ENCODE measurements at regions not wholly inside any gene's neighbourhood (a gene's known extent, or its start where the extent isn't known, plus 50 kb on each side); places are given as distances from the start of the nearest gene placed in this dataset.
"Not testable (repeated sequence)": the region's sequence is repeated elsewhere in the genome, so short reads cannot be mapped to it uniquely, and the experiment has no call there.

- DNase-seq = no peak
These were observed 692.8 kb downstream of the RNF144A start for GRCh38 chr2:7609974-7610373.

- DNase-seq = no peak
These were observed 694.5 kb downstream of the RNF144A start for GRCh38 chr2:7611750-7612149.

- no peak for DNase-seq
These were observed 695.8 kb downstream of the RNF144A start for GRCh38 chr2:7612969-7613368.

GRCh38 chr2:7613831-7614230 lies 696.6 kb downstream of the RNF144A start:
- DNase-seq = no peak

DNA sequence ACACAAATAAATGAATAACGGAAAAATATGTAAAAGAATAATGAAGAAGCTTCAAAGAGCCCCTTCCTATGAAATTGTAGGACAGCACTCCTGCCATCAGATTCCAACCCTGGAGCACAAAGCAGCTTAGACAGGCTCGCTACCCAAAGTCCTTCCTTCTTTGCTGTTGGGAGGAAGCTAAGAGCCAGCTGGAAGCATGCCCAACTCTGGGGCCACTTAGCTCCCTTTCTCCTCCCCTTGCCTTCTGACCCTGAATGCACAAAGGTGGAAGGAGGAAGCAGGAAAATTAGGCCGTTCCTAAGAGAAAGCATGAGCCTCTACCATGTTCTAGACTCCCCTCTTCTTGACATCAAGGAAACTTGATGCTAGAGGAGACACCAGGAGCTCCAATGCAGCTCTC lies 700.8 kb downstream of the RNF144A start:
- no peak for DNase-seq

DNA sequence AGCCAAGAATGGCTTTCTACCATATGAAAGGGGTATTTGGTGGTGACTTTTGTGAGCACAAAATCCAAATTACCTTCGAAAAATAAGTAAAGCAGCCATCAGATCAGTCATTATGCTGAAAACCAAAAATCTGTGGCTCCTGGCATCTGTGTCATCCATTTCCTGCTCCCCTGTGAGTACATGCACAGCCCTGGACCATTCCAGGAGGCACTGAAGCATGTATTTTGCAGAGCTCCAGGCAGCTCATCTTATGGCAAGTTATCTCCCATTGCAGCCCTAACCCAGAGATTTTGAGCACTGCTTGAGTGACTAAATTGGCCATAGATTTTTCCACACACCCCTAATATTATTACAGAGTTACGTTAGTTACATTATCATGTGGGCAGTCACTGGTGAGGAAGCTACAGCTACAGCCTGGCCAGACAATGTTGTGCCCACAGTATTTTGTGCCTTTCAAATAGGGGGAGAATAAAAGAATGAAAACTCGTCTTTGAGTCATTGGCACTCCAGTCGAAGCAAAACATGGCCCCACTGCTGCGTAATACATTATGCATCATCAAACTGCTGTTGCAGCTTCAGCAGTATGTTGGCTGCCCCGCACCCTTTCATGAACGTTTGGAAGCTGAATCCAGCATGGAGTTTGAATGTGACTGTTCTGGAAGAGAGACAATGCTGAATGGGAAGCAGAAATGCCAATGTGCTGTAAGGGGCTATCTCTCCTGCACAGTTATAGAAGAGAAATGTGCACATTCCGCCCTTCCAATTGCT lies 702.2 kb downstream of the RNF144A start:
- DNase-seq = no peak

- DNase-seq = peak; percentile 4
These were observed 703.0 kb downstream of the RNF144A start for GRCh38 chr2:7620255-7620654.

GRCh38 chr2:7621018-7621814 lies 704.0 kb downstream of the RNF144A start:
- DNase-seq = no peak

DNA sequence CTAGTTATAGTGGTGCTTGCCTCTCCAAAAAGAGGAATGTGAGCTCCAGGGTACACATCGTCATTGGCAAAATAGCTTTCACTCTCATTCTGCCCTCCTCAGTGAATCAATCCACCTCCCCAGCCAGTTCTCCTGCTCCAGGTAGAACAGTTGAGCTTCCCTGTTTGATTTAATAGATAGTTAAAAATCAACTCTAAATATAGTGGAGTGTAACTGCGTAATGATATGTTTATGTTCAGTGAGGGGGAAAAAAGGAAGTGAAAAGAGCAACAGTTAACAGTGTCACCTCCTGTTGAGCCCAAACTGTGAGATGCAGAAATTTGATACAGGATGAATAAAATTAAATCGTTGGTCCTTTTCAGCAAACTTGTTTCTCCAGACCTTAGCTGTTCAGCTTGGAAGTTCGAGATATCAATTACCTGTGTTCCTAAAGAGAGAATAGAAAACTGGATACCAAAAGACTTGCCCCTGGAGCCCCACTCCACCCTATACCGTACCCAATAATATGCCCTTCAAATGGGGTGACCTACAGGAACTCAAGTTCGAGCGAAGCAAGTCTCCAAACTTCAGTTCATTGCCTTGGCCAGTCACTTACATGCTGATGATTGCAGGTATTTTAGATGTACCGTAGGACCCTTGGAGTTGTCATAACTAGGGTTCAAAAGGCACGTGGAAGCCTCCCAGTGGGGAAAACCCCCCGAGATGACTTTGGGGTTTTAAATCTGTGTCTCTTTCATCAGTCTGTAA lies 708.4 kb downstream of the RNF144A start:
- no peak for DNase-seq

- DNase-seq = no peak
These were observed 708.9 kb downstream of the RNF144A start for GRCh38 chr2:7626139-7626537.

- no peak for DNase-seq
These were observed 710.4 kb downstream of the RNF144A start for GRCh38 chr2:7627583-7627982.

- DNase-seq = no peak
These were observed 715.2 kb downstream of the RNF144A start for GRCh38 chr2:7632420-7632819.

GRCh38 chr2:7633566-7634153 lies 716.4 kb downstream of the RNF144A start:
- DNase-seq = no peak

GRCh38 chr2:7634409-7634808 lies 717.2 kb downstream of the RNF144A start:
- DNase-seq = no peak

GRCh38 chr2:7639476-7639875 lies 722.3 kb downstream of the RNF144A start:
- DNase-seq = no peak

- DNase-seq = not testable (repeated sequence)
These were observed 724.1 kb downstream of the RNF144A start for GRCh38 chr2:7641272-7641671.

DNA sequence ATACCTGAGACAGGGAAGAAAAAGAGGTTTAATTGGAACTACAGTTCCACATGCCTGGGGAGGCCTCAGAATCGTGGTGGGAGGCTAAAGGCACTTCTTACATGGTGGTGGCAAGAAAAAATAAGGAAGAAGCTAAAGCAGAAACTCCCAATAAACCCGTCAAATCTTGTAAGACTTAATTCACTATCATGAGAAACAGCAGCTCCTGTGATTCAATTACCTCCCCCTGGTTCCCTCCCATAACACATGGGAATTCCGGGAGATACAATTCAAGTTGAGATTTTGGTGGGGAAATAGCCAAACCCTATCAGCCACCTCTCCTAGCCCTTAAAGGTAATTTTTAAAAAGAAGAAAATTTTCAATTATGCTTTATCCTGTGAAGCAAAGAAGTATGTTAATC lies 728.8 kb downstream of the RNF144A start:
- DNase-seq = no peak

- DNase-seq = no peak
These were observed 729.4 kb downstream of the RNF144A start for GRCh38 chr2:7646661-7647060.

DNA sequence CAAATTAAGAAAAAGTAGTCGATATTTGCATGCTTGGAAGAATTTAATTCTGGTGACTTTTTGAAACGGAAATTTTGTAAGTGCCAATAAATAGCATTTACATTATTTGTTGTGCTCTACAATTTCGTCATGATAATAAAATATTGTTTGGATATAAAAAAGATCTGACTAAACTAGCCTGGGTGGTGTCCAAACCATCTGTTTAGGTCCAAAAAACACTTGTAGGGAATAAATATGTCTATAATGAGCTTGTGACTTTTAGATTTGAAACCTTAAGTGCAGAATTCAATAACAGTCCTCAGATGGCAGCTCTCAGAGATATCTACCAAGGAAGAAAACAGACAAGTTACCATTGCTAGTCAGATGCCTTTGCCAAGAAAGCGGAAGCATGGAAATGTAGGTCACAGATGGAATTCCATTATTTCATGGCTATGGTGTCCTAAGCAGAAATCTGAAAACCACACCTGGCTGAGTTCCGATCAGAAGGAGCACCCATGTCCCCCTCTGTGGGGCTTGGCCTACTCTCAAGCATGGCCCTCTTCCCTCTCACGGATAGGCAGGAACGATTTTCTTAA lies 731.1 kb downstream of the RNF144A start:
- DNase-seq = no peak

DNA sequence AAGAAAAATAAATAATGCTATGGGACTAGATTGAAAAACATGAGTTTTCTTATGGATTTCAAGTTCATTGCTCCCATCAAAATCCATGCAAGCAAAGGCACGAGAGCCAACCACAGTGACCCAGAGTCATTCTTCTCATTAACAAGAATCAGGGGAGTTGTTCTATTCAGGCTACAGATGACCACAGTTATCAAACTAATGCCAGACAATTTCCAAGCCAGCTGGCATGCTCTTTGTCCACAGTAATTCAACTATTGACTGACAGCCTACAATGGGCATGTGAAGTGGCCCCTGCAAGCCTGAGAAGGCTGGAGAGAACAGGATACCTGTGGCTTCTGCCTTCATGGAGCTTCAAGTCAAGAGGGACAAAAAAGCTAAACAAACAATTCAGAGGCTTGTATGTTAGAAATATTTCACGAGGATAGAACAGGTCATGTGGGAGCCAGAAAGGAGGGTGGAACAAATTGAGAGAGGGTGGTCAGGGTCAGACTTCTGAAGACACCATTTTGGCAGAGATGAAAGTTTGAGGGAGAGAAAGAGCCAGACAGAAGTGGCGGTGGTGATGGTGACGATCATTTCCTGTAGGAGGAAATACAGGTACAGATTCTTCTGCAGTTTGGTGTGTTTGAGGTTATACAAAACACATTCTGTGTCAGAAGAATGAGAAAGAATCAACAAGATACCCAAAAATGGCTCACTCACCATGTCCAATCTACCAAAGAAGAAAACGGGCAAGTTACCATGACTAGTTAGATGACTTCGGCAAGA lies 732.4 kb downstream of the RNF144A start:
- peak; percentile 39 for DNase-seq

- DNase-seq = no peak
These were observed 736.4 kb downstream of the RNF144A start for GRCh38 chr2:7653617-7654016.

- DNase-seq = no peak
These were observed 738.4 kb downstream of the RNF144A start for GRCh38 chr2:7655629-7656028.
